Tongue (tissue), 1 donor: ENCODE measurements at regions not wholly inside any gene's neighbourhood (a gene's known extent, or its start where the extent isn't known, plus 50 kb on each side); places are given as distances from the start of the nearest gene placed in this dataset.
A peak's percentile ranks its signal among the peaks of the same experiment; 100 is the strongest.

Source experiments
- DNase-seq: peaks from one replicate; pipeline ENCODE4 v3.0.0-alpha.2; 2015

GRCh38 chr4:149121023-149121404 lies 678.8 kb upstream of the NR3C2 start:
- no peak for DNase-seq

- no peak for DNase-seq
Measured at GRCh38 chr4:149120331-149121022, 678.3 kb upstream of the NR3C2 start.

GRCh38 chr4:149116806-149117205 lies 674.6 kb upstream of the NR3C2 start:
- DNase-seq: no peak

GRCh38 chr4:149113804-149114430 lies 671.7 kb upstream of the NR3C2 start:
- DNase-seq: peak; percentile 85

GRCh38 chr4:149112109-149112508 lies 669.9 kb upstream of the NR3C2 start:
- no peak for DNase-seq

DNA sequence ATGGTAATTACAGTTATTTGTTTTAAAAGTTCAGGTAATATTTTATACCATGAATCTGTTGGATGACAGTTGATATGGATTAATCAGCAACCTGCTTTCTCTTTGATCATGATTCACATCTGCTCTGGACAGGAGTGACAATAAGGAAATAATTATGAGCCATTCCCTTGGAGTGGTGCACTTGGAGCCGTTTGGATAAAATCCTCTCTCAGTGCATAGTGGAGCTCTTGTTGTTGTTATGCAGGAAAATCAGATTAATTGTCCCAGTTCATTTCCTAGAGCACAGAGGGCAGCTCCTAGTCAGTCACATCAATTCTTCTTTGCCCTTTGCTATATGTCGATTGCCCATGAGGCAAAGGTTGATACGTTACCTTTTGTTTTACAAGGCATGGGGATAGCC lies 668.3 kb upstream of the NR3C2 start:
- no peak for DNase-seq

GRCh38 chr4:149108626-149109025 lies 666.4 kb upstream of the NR3C2 start:
- no peak for DNase-seq

DNA sequence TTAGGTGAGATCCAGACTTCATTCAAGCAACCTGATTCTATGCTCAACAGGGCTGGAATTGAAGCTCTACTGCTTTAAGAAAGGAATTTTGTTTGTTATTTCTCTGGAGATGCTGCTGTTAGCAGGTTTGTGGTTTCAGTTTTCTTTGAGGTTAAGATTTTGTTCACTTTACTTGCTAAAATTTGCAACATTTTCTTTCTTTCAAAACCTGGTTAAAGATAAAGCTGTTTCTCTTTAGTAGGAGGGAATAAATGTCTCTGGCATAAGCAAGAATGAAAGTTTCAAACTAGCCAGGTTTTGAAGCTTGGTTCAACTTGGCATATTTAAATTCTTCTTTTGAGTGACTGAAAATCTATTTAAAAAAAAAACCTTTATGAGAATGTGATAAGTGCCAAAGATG lies 660.6 kb upstream of the NR3C2 start:
- DNase-seq: no peak

DNA sequence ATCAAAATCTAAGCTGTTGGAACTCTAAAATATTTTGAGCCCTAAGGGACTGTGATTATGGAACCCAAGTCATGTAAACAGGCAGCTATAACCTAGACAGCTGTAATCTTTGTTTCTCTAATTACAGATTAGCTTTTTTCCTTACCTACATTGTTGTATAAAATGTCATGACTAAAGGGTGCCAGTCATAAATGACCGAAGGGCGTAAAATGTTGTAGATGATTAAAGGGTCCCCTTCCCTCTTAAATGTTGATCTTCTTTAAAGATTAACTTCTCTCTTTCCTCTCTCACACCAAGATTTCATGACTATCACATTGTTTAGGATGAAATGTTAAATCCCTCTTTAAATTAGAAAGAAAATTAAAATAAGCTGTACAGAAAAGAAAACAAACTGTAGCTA lies 659.4 kb upstream of the NR3C2 start:
- DNase-seq: no peak

GRCh38 chr4:149095811-149096210 lies 653.6 kb upstream of the NR3C2 start:
- peak; percentile 32 for DNase-seq

DNA sequence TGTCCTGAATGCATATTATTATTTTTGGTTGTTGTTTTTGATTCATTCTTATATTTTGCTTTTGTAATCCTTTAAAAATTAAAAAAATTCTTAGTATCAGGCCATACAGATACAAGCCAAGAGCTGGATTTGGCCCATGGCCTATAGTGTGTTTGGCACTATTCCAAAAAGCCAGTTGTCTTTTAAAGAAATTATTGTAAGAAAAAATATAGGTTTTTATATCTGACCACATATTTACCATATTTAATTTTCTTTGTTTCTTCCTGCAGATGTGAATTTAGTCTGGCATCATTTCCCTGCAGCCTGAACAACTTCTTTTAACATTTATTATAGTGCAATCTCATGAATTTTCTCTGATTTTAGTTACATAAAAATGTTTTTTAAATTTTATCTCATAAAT lies 652.8 kb upstream of the NR3C2 start:
- peak; percentile 24 for DNase-seq

- DNase-seq: no peak
Measured at GRCh38 chr4:149084144-149084543, 641.9 kb upstream of the NR3C2 start.

- DNase-seq: no peak
Measured at GRCh38 chr4:149077181-149077580, 635.0 kb upstream of the NR3C2 start.

GRCh38 chr4:149076401-149076800 lies 634.2 kb upstream of the NR3C2 start:
- peak; percentile 54 for DNase-seq

GRCh38 chr4:149072384-149072783 lies 630.2 kb upstream of the NR3C2 start:
- no peak for DNase-seq

DNA sequence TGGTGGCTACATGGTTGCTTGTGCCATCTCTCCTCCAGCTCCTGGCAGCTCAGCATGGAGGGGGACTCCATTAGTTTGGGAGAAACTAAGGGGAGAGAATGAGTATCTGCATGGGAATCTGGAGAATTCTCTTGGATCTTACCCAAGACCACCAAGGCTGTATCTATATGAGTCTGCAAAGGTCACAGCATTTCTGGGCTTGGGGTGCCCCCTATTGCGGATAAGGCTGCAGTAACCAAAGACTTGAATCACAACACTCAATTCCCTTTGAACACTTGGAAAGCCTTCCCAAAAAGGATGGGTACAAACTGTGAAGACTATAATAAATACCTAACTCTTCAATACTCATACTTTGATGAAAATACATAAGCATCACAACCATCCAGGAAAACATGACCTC lies 623.5 kb upstream of the NR3C2 start:
- no peak for DNase-seq

DNA sequence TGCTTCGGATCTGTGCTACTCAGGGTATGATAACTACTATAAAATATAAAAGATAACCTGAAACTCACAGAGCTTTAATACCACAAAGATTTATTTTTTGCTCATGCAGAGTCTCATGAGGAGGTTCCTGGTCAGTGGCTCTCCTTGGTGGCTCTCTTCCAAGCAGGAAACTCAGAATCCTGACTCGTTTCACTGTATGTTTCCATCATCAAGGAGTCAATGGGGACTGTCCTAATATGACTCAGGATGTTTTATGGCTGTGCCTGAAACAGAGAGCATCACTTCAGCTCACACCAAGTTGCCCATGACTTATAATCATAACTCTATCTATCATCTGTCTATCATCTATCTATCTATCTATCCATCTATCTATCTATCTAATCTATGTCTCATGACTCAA lies 620.8 kb upstream of the NR3C2 start:
- no peak for DNase-seq

DNA sequence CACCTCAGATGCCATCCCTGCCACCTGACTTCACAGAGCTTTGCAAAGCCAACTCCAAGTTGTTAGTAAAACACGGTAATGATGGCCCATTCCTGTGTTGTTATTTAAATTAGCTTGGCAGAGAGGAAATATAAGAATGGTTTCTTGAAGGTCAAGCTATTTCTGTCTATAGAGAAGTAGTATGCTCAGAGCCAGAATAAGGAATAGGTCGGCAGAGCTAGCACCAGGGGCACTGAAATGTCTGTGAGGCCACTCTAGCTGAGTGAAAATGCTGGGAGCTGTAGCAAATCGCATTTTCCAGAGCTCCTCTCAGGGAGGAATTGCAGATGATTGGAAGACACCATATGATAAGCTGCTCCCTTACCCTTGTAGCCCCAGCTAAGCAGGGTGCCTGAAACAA lies 615.4 kb upstream of the NR3C2 start:
- DNase-seq: no peak

DNA sequence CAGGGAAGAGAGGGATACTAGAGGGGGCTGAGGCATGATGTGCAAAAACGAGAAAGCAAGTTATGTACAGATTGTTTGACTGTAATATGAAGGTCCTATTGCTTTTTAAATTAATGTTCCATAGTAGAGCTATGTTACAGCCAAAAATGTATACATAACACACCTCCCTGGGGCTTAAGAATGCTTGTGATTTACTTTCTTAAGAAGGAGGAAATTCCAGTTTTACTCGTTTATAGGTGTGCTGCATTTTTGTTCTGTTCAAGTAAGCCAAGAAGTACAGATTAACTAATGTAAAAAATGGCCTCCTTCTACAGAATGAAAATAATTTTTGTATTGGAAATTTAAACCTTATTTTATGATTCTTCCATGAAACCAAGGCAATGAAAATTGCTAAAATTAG lies 614.4 kb upstream of the NR3C2 start:
- peak; percentile 44 for DNase-seq

GRCh38 chr4:149055624-149056023 lies 613.4 kb upstream of the NR3C2 start:
- peak; percentile 73 for DNase-seq

DNA sequence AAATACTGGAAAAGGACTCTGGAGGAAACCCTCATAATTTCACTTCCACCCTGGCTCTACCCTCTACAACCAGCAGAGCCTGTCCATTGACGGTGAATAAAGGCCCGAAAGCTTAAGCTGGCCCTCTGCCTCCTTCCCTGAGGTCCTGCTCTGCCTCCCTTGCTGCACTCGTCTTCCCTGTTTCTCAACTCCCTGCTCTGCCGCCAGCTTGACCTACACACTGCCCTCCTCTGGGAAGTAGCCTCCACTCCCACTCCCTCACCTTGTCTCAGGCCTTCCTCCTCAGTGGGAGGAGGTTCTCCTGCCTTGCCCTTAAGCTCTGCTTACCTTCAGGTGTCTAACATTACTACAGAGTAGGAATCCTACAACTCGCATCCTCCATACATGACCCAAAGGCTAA lies 608.6 kb upstream of the NR3C2 start:
- DNase-seq: no peak

DNA sequence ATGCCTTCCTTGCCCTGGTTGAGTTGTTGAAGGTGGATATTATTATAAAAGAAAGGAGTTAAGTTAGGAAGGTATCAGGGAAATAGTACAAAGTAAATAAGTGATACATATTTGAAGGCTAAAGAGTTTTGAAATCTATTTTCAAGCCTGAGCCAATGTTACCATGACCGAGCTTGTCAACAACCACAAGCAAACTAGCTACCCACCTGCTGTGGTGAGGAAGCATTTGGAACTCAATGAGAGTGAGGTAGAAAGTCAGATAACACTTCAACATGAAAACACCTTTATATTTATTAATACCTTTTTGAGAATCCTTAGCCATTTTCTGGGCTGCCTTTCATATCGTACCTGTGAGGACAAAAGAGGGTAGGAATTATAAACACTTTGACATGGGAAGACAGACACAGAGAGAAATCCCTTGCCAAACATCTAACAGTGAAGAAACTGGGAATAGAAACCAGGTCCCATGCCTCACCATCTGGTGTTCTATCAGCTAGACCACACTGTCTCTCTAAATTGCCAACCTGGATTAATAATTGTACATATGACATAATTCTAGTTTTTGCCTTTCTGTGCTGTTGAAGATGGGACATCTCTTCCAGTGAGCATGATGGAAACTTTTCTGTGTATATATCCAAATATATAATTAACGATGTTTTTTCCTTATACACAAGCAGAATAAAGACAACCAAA lies 606.4 kb upstream of the NR3C2 start:
- DNase-seq: no peak

DNA sequence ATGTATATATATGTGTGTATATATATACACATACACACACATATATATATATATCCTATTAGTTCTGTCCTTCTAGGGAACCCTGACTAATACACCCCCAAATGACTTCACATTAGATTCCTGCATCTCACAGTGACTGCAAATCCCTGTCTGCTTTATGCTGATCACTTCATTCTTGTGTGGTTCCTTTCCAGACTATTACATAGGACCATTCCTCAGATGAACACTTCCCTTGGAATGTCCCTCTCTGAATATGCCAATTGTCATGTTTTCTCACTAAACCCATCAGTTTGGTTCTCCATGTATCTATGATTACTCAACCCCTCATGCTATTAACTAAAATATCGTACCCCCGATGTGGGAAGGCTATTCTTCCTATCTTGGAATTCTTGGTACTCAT lies 605.2 kb upstream of the NR3C2 start:
- no peak for DNase-seq

DNA sequence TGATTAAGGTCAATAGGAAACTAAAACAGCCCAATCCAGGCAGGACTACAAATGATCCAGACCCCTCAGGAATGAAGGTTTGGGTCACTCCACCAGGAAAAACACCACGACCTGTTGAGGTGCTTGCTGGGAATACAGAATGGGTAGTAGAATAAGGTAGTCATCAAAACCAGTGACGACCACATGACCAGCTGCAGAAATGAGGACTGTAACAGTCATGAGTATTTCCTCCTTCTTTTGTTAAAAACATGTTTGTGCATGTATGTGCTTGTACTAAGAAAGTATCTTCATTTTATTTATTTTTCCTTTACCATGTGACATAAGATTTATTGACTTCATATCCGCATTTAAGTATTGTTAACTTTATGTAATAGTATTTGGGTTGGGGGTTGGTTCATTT lies 603.5 kb upstream of the NR3C2 start:
- no peak for DNase-seq
